Panc1 (cell line): ENCODE measurements at regions not wholly inside any gene's neighbourhood (a gene's known extent, or its start where the extent isn't known, plus 50 kb on each side); places are given as distances from the start of the nearest gene placed in this dataset.
A peak's percentile ranks its signal among the peaks of the same experiment; 100 is the strongest.

Experiments used
- ATAC-seq: fragments of 200-7000 bp; cut with Tn5 transposase; 2 replicates; pipeline ENCODE4 v1.9.1; 2020; ENCODE audit warnings: mild to moderate bottlenecking, moderate library complexity
- BruUV-seq: library from RNA; stranded (reverse); fragments of 400-500 nt; replicated peaks from 2 replicates; lab custom pipeline; 2021; lab: Mats Ljungman, UMichigan
- CTCF ChIA-PET: fragments of 300-600 bp; sonication (Branson Sonifier 250); formaldehyde crosslinking; loops from one replicate; lab custom pipeline; 2022; ENCODE audit warnings: antibody characterized with exemption; lab: Charles Lee
- POLR2A ChIA-PET: fragments of 300-600 bp; sonication (Branson Sonifier 250); formaldehyde crosslinking; loops from one replicate; lab custom pipeline; 2022; ENCODE audit warnings: antibody characterized with exemption; lab: Charles Lee
- DNase-seq: peaks from one replicate; pipeline ENCODE4 v3.0.0-alpha.2; 2010; ENCODE audit warnings: low read depth, low spot score
- H3K27ac ChIP-seq: 2 replicates; pipeline ENCODE4 v1.5.1; 2011; ENCODE audit warnings: mild to moderate bottlenecking, low read length, inconsistent platforms
- H3K27me3 ChIP-seq: fragments of 200-500 bp; sonication (Bioruptor generic); 2 replicates; pipeline ENCODE4 v1.6.0; 2014; ENCODE audit warnings: low read length, inconsistent platforms; ENCODE audit not compliant: control insufficient read depth, insufficient read depth
- H3K36me3 ChIP-seq: fragments of 200-500 bp; sonication (Bioruptor generic); 2 replicates; pipeline ENCODE4 v1.5.1; 2014; ENCODE audit warnings: inconsistent platforms, mild to moderate bottlenecking, low read length, moderate library complexity; ENCODE audit not compliant: control insufficient read depth, insufficient read depth
- H3K4me1 ChIP-seq: 2 replicates; pipeline ENCODE4 v1.5.1; 2011; ENCODE audit warnings: inconsistent platforms, mild to moderate bottlenecking, low read length, moderate library complexity; ENCODE audit not compliant: control insufficient read depth, insufficient read depth
- H3K4me3 ChIP-seq, 2 experiments: 2 replicates each; pipeline ENCODE4 v1.5.1; 2011 to 2012; ENCODE audit warnings: low read depth in 2 of 2, low read length in 2 of 2, mild to moderate bottlenecking in 2 of 2, inconsistent platforms in 1 of 2, moderate library complexity in 1 of 2
- H3K9me3 ChIP-seq: fragments of 200-500 bp; sonication (Bioruptor generic); 2 replicates; pipeline ENCODE4 v1.5.1; 2014; ENCODE audit warnings: low read depth, mild to moderate bottlenecking, inconsistent platforms, low read length, moderate library complexity; ENCODE audit not compliant: control insufficient read depth, insufficient read depth
- CTCF ChIP-seq: fragments of 450-650 bp; IDR thresholded peaks from 2 replicates; pipeline ENCODE4 v1.5.1; 2017; ENCODE audit warnings: mild to moderate bottlenecking
- POLR2AphosphoS5 ChIP-seq: IDR thresholded peaks from 2 replicates; pipeline ENCODE4 v1.6.1; 2012; ENCODE audit warnings: mild to moderate bottlenecking, low read depth, low read length, moderate library complexity
- REST ChIP-seq, 2 experiments: IDR thresholded peaks; 2 replicates each; pipeline ENCODE4 v1.6.1; 2011 to 2012; ENCODE audit warnings: low read depth in 2 of 2, control low read depth in 1 of 2, low read length in 1 of 2, mild to moderate bottlenecking in 1 of 2, moderate library complexity in 1 of 2; ENCODE audit not compliant: insufficient read depth in 1 of 2
- SIN3A ChIP-seq: IDR thresholded peaks from 2 replicates; pipeline ENCODE4 v1.6.1; 2012; ENCODE audit warnings: low read depth, mild to moderate bottlenecking, low read length, moderate library complexity, borderline replicate concordance; ENCODE audit not compliant: insufficient read depth
- TCF7L2 ChIP-seq: IDR thresholded peaks from 2 replicates; pipeline ENCODE4 v1.6.1; 2011; ENCODE audit warnings: mild to moderate bottlenecking, low read depth, low read length, inconsistent platforms
- in situ Hi-C: cut with HindIII; loops from 2 replicates; pipeline ENCODE4 v1.10.0; 2016; ENCODE audit warnings: low sequenced_read_pairs, low pct_unique_long_range_greater_than_20kb
- intact Hi-C: fragments of 100-400 bp; cut with micrococcal nuclease; formaldehyde crosslinking; loops from one replicate; pipeline ENCODE4 v1.10.0; 2022; ENCODE audit not compliant: unreplicated experiment

- H3K4me1 ChIP-seq: no peaks in the 10 kb centered on the region
- H3K9me3 ChIP-seq: no peaks in the 10 kb centered on the region
- ChIA-PET POLR2A (no interaction called here), CTCF (no interaction called here)
- in situ Hi-C loops (no loop called here), intact Hi-C loops (no loop called here)
- TF ChIP-seq TCF7L2: no peak
- no peak for ATAC-seq
- no peak overlapping the region for H3K4me3 ChIP-seq
- DNase-seq: no peak
- no TSS peak for BruUV-seq
- no peak overlapping the region for H3K27ac ChIP-seq
- H3K36me3 ChIP-seq: no peaks in the 10 kb centered on the region
- H3K27me3 ChIP-seq: 0 out of 2 replicates have a peak, but pooled peaks cover 2% of the 10 kb centered on the region
These were observed 186.2 kb upstream of the KAZN start for GRCh38 chr1:14412235-14412634.

- intact Hi-C loops (no loop called here), in situ Hi-C loops (no loop called here)
- CTCF ChIA-PET: no interaction called here
- Histone ChIP-seq H3K4me3 (no peak overlapping the region), H3K27ac (no peak overlapping the region), H3K27me3 (0 out of 2 replicates have a peak, but pooled peaks cover 2% of the 10 kb centered on the region), H3K36me3 (no peaks in the 10 kb centered on the region), H3K4me1 (no peaks in the 10 kb centered on the region), H3K9me3 (no peaks in the 10 kb centered on the region)
- no peak for DNase-seq
- ATAC-seq: no peak
- BruUV-seq: no TSS peak
- POLR2A ChIA-PET: no interaction called here
- no peak for TF ChIP-seq TCF7L2
- TF ChIP-seq SIN3A: no peak
- TF ChIP-seq POLR2AphosphoS5: no peak
- no peak for TF ChIP-seq REST (IDR thresholded peaks at IDR 0.05; ENCODE audit: insufficient read depth in 1 of 2, low read depth in 2 of 2, low read length in 1 of 2)
- TF ChIP-seq CTCF: no peak
These were observed 184.5 kb upstream of the KAZN start for GRCh38 chr1:14413819-14414490.

- DNase-seq (no peak), ATAC-seq (no peak)
- POLR2A ChIA-PET: no interaction called here
- Histone ChIP-seq H3K4me1 (no peaks in the 10 kb centered on the region), H3K9me3 (no peaks in the 10 kb centered on the region), H3K36me3 (no peaks in the 10 kb centered on the region), H3K27ac (no peak overlapping the region), H3K27me3 (0 out of 2 replicates have a peak, but pooled peaks cover 2% of the 10 kb centered on the region), H3K4me3 (no peak overlapping the region)
- BruUV-seq: no TSS peak
- peak; percentile 20; the same call in 1 of the 2 replicates for TF ChIP-seq CTCF
- TF ChIP-seq TCF7L2: no peak
- TF ChIP-seq REST (IDR thresholded peaks at IDR 0.05; ENCODE audit: insufficient read depth in 1 of 2, low read depth in 2 of 2, low read length in 1 of 2): no peak
- CTCF ChIA-PET: no interaction called here
- intact Hi-C loops: loop anchor here (5.0 kb wide), 1 partner anchor 52 kb away; no protein-coding TSS in a partner anchor
- in situ Hi-C loops: no loop called here
These were observed 183.1 kb upstream of the KAZN start for GRCh38 chr1:14415396-14415795.
